ENCODE measurements at regions not wholly inside any gene's neighbourhood (a gene's known extent, or its start where the extent isn't known, plus 50 kb on each side); places are given as distances from the start of the nearest gene placed in this dataset.

GRCh38 chr6:15804164-15805154 lies 141.6 kb upstream of the DTNBP1 start:
- no peak for TF ChIP-seq POLR2A (IDR thresholded peaks at IDR 0.05)
- TF ChIP-seq, protein P1, sequence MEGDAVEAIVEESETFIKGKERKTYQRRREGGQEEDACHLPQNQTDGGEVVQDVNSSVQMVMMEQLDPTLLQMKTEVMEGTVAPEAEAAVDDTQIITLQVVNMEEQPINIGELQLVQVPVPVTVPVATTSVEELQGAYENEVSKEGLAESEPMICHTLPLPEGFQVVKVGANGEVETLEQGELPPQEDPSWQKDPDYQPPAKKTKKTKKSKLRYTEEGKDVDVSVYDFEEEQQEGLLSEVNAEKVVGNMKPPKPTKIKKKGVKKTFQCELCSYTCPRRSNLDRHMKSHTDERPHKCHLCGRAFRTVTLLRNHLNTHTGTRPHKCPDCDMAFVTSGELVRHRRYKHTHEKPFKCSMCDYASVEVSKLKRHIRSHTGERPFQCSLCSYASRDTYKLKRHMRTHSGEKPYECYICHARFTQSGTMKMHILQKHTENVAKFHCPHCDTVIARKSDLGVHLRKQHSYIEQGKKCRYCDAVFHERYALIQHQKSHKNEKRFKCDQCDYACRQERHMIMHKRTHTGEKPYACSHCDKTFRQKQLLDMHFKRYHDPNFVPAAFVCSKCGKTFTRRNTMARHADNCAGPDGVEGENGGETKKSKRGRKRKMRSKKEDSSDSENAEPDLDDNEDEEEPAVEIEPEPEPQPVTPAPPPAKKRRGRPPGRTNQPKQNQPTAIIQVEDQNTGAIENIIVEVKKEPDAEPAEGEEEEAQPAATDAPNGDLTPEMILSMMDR (IDR thresholded peaks at IDR 0.05): no peak
- TF ChIP-seq EP300 (IDR thresholded peaks at IDR 0.05): no peak

Data from ovary (tissue), 3 donors.